G401 (cell line): ENCODE measurements at regions not wholly inside any gene's neighbourhood (a gene's known extent, or its start where the extent isn't known, plus 50 kb on each side); places are given as distances from the start of the nearest gene placed in this dataset.
A peak's percentile ranks its signal among the peaks of the same experiment; 100 is the strongest.

Experiments used
- DNase-seq: peaks from one replicate; pipeline ENCODE4 v3.0.0-alpha.2; 2015; ENCODE audit warnings: low spot score
- in situ Hi-C: cut with HindIII; loops from 2 replicates; pipeline ENCODE4 v1.10.0; 2016; ENCODE audit warnings: low sequenced_read_pairs, mixed read lengths

DNA sequence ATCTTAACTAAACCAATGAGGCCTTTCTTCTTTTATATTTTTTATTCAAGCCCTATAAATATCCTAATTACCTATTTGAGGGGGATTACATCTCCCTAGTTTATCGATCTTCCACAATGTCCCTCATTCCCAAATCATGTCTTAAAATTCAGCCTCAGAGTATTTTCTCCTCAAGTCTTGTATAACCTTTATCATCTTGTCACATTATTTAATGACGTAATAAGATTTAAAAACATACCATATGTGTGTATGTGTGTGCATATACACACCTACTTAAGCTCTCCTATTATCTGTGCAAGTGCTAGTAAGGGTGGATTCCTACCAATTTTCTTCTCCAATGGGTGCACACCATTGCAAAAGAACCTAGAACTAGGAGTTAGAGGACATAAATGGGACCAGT, 421.1 kb downstream of the FIGN start:
- no peak for DNase-seq
- in situ Hi-C loops, result no loop called here

DNA sequence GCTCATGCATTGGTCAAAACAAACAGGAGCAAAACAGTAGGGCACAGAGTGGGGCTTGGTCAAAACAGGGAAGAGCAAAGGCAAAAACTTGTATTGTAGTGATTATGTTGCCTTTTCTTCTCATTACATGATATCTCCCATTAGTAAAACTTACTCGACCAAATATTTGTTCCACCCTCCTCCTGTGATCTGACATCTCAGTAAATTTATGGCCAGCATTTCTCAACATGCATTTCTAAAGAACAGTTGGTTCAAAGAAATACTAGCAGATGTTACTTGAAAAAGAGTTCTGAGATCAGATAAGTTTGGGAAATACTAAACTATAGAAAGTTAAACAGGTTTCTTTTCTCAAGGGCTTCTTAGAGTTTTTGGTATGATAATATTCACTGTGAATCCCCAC, 423.1 kb downstream of the FIGN start:
- DNase-seq, result no peak
- in situ Hi-C loops, result no loop called here

DNA sequence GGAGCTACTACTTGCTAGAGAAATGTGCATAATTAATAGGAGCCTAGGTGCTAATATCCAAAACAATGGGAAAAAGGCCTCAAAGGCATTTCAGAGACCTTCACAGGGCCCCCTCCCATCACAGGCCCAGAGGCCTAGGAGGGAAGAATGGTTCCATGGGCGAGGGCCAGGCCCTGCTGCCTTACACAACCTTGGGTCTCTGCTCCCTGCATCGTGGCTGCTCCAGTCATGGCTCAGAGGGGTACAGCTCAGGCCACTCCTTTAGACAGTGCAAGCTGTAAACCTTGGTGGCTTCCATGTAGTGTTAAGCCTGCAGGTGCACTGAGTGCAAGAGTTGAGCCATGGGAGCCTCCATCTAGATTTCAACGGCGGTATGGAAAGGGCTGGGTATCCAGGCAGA, 429.2 kb downstream of the FIGN start:
- in situ Hi-C loops, result no loop called here
- no peak for DNase-seq

DNA sequence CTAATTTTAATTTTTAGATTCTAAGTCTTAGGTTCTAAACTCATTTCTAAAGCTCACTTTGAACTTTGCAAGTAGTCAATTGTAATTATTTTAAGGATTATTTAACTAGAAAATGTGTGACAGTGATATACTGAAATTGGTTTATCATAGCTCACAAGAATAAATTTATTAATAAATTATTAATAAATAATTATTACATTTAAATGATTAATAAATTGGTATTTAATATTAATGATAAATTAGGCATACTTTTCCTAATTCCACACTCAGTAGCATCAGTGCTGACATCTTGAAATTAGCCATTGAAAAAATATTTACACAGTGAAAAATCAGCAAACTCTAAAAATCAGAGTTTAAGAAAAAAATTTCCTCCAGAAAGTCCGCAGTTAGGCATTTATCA, 433.7 kb downstream of the FIGN start:
- no peak for DNase-seq

DNA sequence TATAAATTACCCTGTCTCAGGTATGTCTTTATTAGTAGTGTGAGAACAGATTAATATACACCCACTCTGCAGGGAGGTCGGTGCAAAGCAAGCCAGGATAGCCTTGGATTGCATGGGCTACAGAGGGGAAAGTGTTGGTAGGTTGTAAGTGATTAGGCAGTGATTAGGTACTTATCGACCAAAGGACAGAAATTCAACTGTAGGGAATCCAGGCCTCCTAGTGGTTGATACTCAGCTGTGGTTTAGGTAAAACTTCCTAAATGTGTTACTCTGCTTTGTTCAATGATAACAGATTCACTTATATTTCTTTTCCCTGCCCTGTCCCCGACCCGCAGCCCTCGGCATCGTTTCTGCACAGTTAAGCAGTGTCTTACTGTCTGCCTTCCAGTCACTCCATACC, 444.0 kb downstream of the FIGN start:
- DNase-seq, result no peak
- in situ Hi-C loops, result no loop called here

More for the DNA sequence above, 433.7 kb downstream of the FIGN start:
- in situ Hi-C loops, result no loop called here

GRCh38 chr2:163281717-163282116, 443.1 kb upstream of the KCNH7 start:
- no peak for DNase-seq
- in situ Hi-C loops, result no loop called here

DNA sequence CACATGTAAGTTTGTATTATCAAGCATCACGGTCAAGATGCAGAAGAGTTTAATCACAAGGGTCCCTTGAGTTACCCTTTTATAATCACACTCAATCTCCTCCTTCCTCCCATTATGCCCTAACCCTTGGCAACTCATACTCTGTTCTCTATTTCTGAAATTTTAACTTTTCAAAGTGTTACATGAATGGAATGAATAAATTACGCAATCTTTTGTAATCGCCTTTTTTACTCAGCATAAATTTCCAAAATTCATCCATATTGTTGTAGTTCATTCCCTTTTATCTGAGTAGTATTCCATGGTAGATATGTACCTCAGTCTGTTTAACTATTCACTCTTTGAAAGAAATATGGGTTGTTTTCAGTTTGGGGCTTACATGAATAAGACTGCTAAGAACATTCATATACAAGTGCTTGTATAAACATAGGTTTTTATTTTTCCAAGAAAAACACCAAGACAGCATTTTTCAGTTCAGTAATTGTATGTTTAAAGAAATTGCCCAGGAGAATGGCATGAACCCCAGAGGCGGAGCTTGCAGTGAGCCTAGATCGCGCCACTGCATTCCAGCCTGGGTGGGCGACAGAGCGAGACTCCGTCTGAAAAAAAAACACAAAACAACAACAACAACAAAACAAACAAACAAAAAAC, 430.9 kb upstream of the KCNH7 start:
- in situ Hi-C loops, result no loop called here
- no peak for DNase-seq

DNA sequence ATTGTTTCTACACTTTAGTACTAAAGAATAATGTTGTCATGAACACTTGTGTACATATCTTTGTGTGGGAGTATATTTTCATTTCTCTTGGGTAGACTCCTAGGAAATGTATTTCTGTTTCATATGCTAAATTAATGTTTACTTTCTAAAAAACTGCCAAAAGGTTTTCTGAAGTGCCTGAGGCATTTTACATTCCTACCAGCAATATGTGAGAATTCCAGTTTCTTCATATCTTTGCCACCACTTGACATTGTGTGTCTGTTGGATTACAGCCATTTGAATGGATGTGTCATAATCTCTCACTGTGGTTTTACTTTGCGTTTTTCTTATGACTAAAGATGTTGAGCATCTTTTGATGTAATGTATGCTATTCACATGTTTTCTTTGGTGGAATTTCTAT, 428.2 kb upstream of the KCNH7 start:
- in situ Hi-C loops, result no loop called here
- DNase-seq, result no peak

DNA sequence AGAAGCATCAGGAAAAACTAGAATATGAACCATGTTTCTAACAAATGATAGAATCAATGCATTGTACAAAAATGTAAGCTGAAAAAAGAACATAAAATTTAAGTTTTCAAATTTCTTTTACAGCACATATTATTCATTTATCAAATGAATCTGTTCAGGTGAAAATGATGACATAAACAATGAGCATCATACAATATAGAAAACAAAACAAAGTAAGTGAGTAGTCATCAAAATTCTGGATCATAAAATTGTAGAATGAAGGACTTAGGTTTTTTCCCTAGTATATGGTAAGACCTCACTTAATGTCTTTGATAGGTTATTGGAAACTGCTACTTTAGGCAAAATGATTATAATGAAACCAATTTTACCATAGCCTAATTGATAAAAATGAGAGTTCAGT, 427.0 kb upstream of the KCNH7 start:
- DNase-seq, result no peak
- in situ Hi-C loops, result no loop called here

- in situ Hi-C loops, result no loop called here
- DNase-seq, result no peak
Measured at GRCh38 chr2:163264341-163264740, 425.8 kb upstream of the KCNH7 start.

DNA sequence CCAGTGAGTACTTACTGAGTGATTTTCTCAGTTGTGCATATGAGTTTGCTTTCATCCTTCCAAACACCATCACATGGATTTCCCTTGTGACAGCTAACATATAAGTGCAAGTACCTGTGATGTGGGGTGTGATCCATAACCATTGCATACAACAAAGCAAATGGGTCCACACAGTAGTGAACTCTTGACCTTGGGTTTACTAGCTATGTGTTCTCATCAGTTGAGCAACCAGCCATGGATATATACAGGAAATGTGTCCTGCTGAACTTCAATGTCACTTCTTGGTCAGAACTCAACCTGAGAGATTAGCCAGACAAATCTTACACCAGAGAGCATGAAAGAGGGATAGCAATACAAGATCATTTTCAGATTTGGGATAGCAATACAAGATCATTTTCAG, 420.9 kb upstream of the KCNH7 start:
- in situ Hi-C loops, result no loop called here

DNA sequence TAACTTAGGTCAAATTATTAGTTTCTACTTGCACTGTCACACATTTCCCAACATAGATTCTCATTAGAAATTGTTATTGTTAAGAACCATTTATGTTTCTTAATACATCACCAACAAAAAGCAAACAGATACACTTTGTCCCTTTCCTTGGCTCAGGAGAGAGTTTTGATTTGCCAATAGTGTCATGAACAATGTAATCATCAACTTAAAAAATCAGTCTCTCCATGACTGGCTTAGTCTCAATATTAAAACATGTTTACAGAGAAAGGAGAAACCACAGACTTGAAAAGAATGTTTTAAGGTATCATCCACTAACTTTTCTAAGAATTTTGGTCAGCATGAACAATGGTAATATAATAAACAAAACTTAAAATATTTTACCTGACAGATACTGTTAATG, 416.5 kb upstream of the KCNH7 start:
- no peak for DNase-seq
- in situ Hi-C loops, result no loop called here

More for the DNA sequence above, 420.9 kb upstream of the KCNH7 start:
- DNase-seq, result no peak

DNA sequence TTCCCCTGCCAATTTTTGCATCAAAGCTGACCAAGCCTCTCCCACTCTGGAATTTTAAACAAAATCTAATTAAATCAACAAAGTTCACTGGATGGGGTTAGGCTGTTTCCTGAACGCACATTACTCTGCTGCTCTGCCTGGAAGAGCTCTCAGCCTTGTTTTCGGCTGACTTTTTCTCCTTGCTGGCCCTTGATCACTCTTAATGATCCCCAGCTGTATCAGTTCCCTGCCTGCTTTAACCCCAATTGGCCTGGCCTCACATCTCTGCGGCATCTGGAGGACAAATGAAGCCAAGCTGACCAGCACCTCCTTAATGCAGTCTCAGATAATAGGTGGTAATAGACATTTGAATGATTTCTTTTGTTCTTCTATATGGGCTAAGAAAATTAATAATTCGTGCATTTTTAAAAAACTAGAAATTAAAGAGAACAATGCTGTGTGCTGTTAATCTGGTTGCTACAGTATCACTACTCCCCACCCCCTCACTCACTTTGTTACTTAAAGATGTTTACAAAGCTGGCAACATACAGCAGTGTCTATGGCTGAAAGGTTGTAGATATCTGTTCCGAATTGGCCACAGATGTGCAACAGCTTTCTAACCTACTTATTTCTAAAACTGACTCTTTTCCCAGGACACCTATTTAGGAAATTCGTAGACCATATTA, 415.2 kb upstream of the KCNH7 start:
- in situ Hi-C loops, result no loop called here
- DNase-seq, result no peak

DNA sequence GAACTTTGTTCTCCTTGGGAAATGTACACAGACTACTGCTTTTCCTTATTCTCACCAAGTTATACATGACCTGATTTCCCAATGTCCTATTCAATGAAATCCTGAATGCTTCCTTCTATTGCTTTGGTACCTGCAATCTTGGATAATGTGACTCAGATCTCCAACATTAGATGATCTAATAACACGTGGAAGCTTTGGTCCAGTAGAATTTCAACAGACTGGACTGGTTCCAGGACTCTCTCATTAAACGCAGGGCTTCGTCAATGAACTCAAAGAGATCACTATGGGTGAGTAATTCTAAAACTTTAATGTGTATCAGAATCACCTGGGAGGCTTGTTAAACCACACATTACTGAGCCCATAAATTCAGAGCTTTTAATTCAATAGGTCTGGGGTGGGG, 413.6 kb upstream of the KCNH7 start:
- no peak for DNase-seq
- in situ Hi-C loops, result no loop called here

DNA sequence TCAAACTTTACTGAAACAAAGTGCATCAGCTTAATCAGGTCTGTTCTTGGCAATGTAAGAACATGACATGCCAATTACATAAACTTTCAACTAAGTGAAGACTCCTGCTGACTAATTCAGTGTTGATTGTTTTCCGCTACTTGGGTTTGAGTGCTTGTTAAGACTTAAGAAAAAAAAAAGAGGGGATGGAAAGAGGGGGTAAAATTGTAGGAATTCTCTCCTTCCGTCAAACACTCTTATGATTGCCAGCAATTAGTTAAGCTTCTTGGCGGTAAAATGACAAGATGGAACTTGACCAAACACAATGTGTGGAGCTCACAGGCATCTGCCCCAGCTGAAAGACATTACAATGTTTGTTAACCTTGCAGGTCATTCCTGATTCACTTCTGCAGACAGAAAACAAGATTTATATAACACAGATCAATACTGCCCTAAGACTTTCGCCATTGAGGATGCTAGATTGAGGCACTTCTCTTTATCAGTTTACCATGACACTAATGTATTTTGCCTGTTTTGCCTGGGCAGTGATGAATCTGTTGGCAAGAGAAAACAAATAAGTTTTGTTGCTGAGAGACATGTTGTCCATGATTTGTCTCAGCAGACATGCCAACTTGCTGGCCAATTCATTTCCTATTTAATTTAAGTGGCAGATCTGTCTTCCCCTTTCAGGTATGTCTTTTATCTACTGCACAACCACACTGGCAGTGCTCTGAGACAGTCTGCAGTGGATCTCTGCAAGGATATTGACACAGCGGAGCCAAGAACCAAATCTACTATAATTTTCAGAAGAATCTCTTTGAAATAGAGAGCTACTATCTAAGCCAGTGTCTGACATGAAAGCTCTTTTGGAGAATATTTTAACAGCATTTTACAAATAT, 410.0 kb upstream of the KCNH7 start:
- in situ Hi-C loops, result no loop called here

GRCh38 chr2:163247847-163248220, 409.3 kb upstream of the KCNH7 start:
- DNase-seq, result no peak
- in situ Hi-C loops, result no loop called here

More for the DNA sequence above, 410.0 kb upstream of the KCNH7 start:
- DNase-seq, result peak; percentile 29

GRCh38 chr2:163247156-163247846, 408.7 kb upstream of the KCNH7 start:
- in situ Hi-C loops, result no loop called here
- DNase-seq, result peak; percentile 8

DNA sequence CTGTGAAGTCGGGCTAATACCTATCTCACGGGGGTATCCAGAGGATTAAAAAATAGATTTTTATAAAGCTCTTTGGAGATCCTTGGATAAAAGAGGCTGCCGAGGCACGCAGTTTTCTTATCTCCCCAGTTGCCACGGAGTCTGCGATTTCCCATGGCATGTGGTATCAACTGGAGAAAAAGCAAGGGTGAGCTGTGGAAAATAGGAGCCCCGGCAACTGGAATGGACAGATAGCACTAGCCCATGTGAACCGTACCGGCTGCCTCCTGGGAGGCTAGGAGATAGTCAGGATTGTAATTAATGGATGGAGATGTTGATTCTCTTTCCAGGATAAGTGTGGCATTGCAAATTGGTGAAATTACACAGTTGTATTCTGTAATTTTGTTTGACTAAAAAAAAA, 407.6 kb upstream of the KCNH7 start:
- no peak for DNase-seq
- in situ Hi-C loops, result no loop called here

DNA sequence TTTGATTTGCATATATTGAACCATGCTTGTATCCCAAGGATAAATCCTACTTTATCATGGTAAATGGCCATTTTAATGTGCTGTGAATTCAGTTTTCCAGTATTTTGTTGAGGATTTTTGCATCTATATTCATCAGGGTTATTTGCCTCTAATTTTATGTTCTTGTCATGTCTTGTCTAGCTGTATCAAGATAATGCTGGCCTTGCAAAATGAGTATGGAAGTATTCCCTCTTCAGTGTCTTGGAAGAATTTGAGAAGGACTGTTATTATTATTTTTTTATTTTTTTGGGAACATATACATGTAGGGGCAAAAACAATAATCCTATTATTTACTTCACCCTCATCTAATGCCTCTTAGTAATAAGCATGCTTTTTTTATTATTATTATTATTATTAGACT, 398.0 kb upstream of the KCNH7 start:
- in situ Hi-C loops, result no loop called here
- DNase-seq, result no peak

DNA sequence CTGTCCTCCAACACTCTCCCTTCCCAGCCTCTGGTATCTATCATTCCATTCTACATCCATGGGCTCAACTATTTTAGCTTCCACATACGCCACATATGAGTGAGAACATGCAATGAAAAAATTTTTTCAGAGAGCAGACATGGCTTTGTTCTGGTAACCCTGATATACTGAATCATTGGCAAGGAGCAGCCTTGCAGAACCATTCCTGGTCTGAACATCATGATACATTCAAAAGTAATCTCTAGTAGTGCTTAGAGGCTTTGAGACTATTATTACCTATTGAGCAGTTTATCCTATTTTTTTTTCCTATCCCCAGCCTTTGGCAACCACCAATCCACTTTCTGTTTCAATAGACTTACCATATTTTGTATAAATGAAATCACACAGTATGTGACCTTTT, 393.1 kb upstream of the KCNH7 start:
- in situ Hi-C loops, result no loop called here
- DNase-seq, result no peak
